Cardiac muscle cell (in vitro differentiated cells and primary cell): ENCODE measurements at regions not wholly inside any gene's neighbourhood (a gene's known extent, or its start where the extent isn't known, plus 50 kb on each side); places are given as distances from the start of the nearest gene placed in this dataset.

Experiments
- DNase-seq, 2 donors: peaks; one replicate each; pipeline versions ENCODE4 v3.0.0 to v3.0.0-alpha.2; 2010 to 2017; ENCODE audit warnings: low read depth in 1 of 2, low spot score in 1 of 2
- H3K27ac ChIP-seq: fragments of 200-600 bp; sonication (generic); 2 replicates; pipeline ENCODE4 v1.5.1; 2016
- H3K27me3 ChIP-seq: fragments of 200-600 bp; sonication (generic); 2 replicates; pipeline ENCODE4 v1.6.0; 2016; ENCODE audit warnings: control low read depth
- H3K36me3 ChIP-seq: fragments of 200-600 bp; sonication (generic); 2 replicates; pipeline ENCODE4 v1.5.1; 2016; ENCODE audit warnings: control low read depth
- H3K4me1 ChIP-seq: fragments of 200-600 bp; sonication (generic); 2 replicates; pipeline ENCODE4 v1.8.1; 2017; ENCODE audit warnings: low read depth, mild to moderate bottlenecking, mixed run types
- H3K4me3 ChIP-seq: fragments of 200-600 bp; sonication (generic); 2 replicates; pipeline ENCODE4 v1.5.1; 2016; ENCODE audit warnings: mild to moderate bottlenecking
- H3K9me3 ChIP-seq: fragments of 200-600 bp; sonication (generic); 2 replicates; pipeline ENCODE4 v1.5.1; 2017; ENCODE audit warnings: low read depth, mild to moderate bottlenecking, control low read depth
- CTCF ChIP-seq: IDR thresholded peaks from 2 replicates; pipeline ENCODE4 v1.5.1; 2012; ENCODE audit warnings: low read depth, mild to moderate bottlenecking, low read length

GRCh38 chr7:110569486-110570205 lies 521.3 kb upstream of the LRRN3 start:
- no peak overlapping the region for H3K27ac ChIP-seq
- no peak overlapping the region for H3K4me3 ChIP-seq

GRCh38 chr7:110573862-110574528 lies 516.9 kb upstream of the LRRN3 start:
- Histone ChIP-seq H3K4me1 (peaks cover 6% of the 10 kb centered on the region), H3K27ac (no peak overlapping the region), H3K27me3 (no peaks in the 10 kb centered on the region), H3K36me3 (no peaks in the 10 kb centered on the region), H3K4me3 (no peak overlapping the region), H3K9me3 (no peaks in the 10 kb centered on the region)
- no peak for TF ChIP-seq CTCF
- DNase-seq, result no peak

More at GRCh38 chr7:110569486-110570205, 521.3 kb upstream of the LRRN3 start:
- no peaks in the 10 kb centered on the region for H3K4me1 ChIP-seq
- no peaks in the 10 kb centered on the region for H3K9me3 ChIP-seq
- no peak for TF ChIP-seq CTCF
- no peaks in the 10 kb centered on the region for H3K27me3 ChIP-seq
- H3K36me3 ChIP-seq, result no peaks in the 10 kb centered on the region
- DNase-seq, result no peak

GRCh38 chr7:110587294-110587693 lies 503.6 kb upstream of the LRRN3 start:
- H3K36me3 ChIP-seq, result no peaks in the 10 kb centered on the region
- H3K9me3 ChIP-seq, result no peaks in the 10 kb centered on the region
- no peak for DNase-seq
- no peak overlapping the region for H3K4me3 ChIP-seq
- no peak for TF ChIP-seq CTCF
- no peaks in the 10 kb centered on the region for H3K4me1 ChIP-seq
- H3K27ac ChIP-seq, result no peak overlapping the region
- no peaks in the 10 kb centered on the region for H3K27me3 ChIP-seq

- H3K4me3 ChIP-seq, result no peak overlapping the region
- no peaks in the 10 kb centered on the region for H3K27me3 ChIP-seq
- no peak overlapping the region for H3K27ac ChIP-seq
- H3K9me3 ChIP-seq, result no peaks in the 10 kb centered on the region
- no peaks in the 10 kb centered on the region for H3K4me1 ChIP-seq
- TF ChIP-seq CTCF, result no peak
- H3K36me3 ChIP-seq, result no peaks in the 10 kb centered on the region
- peak in 1 of 2 donors; percentile 14 for DNase-seq
These were observed 500.5 kb upstream of the LRRN3 start for GRCh38 chr7:110590415-110590814.

GRCh38 chr7:110591341-110591740 lies 499.6 kb upstream of the LRRN3 start:
- Histone ChIP-seq H3K27me3 (no peaks in the 10 kb centered on the region), H3K4me1 (no peaks in the 10 kb centered on the region), H3K27ac (no peak overlapping the region), H3K4me3 (no peak overlapping the region), H3K9me3 (no peaks in the 10 kb centered on the region), H3K36me3 (no peaks in the 10 kb centered on the region)
- no peak for TF ChIP-seq CTCF
- DNase-seq, result no peak
